H1 (cell line): ENCODE measurements at regions not wholly inside any gene's neighbourhood (a gene's known extent, or its start where the extent isn't known, plus 50 kb on each side); places are given as distances from the start of the nearest gene placed in this dataset.
A peak's percentile ranks its signal among the peaks of the same experiment; 100 is the strongest.

Experiments used
- CTCF ChIA-PET: fragments of 300-600 bp; sonication (Branson Sonifier 250); formaldehyde crosslinking; loops from one replicate; lab custom pipeline; 2021; ENCODE audit not compliant: partially characterized antibody; lab: Charles Lee
- POLR2A ChIA-PET: fragments of 300-600 bp; sonication (Branson Sonifier 250); formaldehyde crosslinking; loops from one replicate; lab custom pipeline; 2021; ENCODE audit warnings: inconsistent platforms; ENCODE audit not compliant: partially characterized antibody; lab: Charles Lee
- DNase-seq, 2 experiments: peaks; one replicate each; pipeline versions ENCODE4 v3.0.0 to v3.0.0-alpha.2; 2010 to 2022; ENCODE audit warnings: low spot score in 2 of 2, low read depth in 1 of 2, mixed read lengths in 1 of 2
- FAIRE-seq: peaks from 2 replicates; lab custom pipeline; 2011; peaks lifted over from hg19 to GRCh38; lab: Jason Lieb, UNC
- H2AFZ ChIP-seq: 2 replicates; pipeline ENCODE4 v1.8.1; 2012; ENCODE audit warnings: low read length, inconsistent platforms
- H2AK5ac ChIP-seq: 2 replicates; pipeline ENCODE4 v1.6.1; 2013; ENCODE audit warnings: low read depth, low read length
- H2BK120ac ChIP-seq: replicated peaks from 2 replicates; pipeline ENCODE3; 2013; ENCODE audit warnings: low read depth, low read length, inconsistent platforms
- H2BK12ac ChIP-seq: 2 replicates; pipeline ENCODE4 v1.6.1; 2013; ENCODE audit warnings: low read depth, low read length
- H2BK15ac ChIP-seq: 2 replicates; pipeline ENCODE4 v1.6.1; 2013; ENCODE audit warnings: low read length
- H2BK20ac ChIP-seq: 2 replicates; pipeline ENCODE4 v1.6.1; 2013; ENCODE audit warnings: low read length
- H2BK5ac ChIP-seq: 2 replicates; pipeline ENCODE4 v1.6.1; 2013; ENCODE audit warnings: low read depth, low read length
- H3K14ac ChIP-seq: 2 replicates; pipeline ENCODE4 v1.6.1; 2013; ENCODE audit warnings: inconsistent platforms; ENCODE audit not compliant: insufficient read length
- H3K18ac ChIP-seq: 2 replicates; pipeline ENCODE4 v1.6.1; 2013; ENCODE audit warnings: low read length; ENCODE audit errors: extremely low read depth
- H3K23ac ChIP-seq: 2 replicates; pipeline ENCODE4 v1.6.1; 2013; ENCODE audit warnings: inconsistent platforms; ENCODE audit not compliant: insufficient read length
- H3K23me2 ChIP-seq: 2 replicates; pipeline ENCODE4 v1.6.1; 2013; ENCODE audit warnings: low read depth, low read length
- H3K27ac ChIP-seq: 2 replicates; pipeline ENCODE4 v1.6.1; 2011; ENCODE audit warnings: low read depth, low read length, inconsistent platforms
- H3K27me3 ChIP-seq, 4 experiments: replicated peaks in 1 of 4; 1 replicate in 1 of 4; 2 replicates in 3 of 4; pipeline versions ENCODE4 v1.6.1 to v1.8.1; 2011 to 2013; ENCODE audit warnings: low read length in 3 of 4, mild to moderate bottlenecking in 3 of 4, inconsistent platforms in 2 of 4, mixed read lengths in 2 of 4, moderate library complexity in 1 of 4; ENCODE audit not compliant: control insufficient read depth in 3 of 4, insufficient read depth in 3 of 4; ENCODE audit errors: extremely low read depth in 1 of 4
- H3K36me3 ChIP-seq, 4 experiments: 2 replicates each; pipeline versions ENCODE4 v1.6.1 to v1.8.1; 2011 to 2013; ENCODE audit warnings: mild to moderate bottlenecking in 4 of 4, low read length in 3 of 4, moderate library complexity in 2 of 4, control low read depth in 1 of 4, inconsistent platforms in 1 of 4; ENCODE audit not compliant: insufficient read depth in 4 of 4, control insufficient read depth in 2 of 4
- H3K4ac ChIP-seq: replicated peaks from 2 replicates; pipeline ENCODE3; 2013; ENCODE audit warnings: low read length, low read depth, mixed read lengths, inconsistent platforms; ENCODE audit not compliant: insufficient read length
- H3K4me1 ChIP-seq, 4 experiments: replicated peaks in 1 of 4; 1 replicate in 1 of 4; 2 replicates in 3 of 4; pipeline versions ENCODE4 v1.6.1 to v1.8.1; 2011 to 2013; ENCODE audit warnings: low read length in 3 of 4, inconsistent platforms in 2 of 4, mixed read lengths in 1 of 4; ENCODE audit not compliant: insufficient read depth in 4 of 4, control insufficient read depth in 3 of 4
- H3K4me2 ChIP-seq, 2 experiments: 2 replicates each; pipeline versions ENCODE4 v1.6.1 to v1.8.1; 2011 to 2013; ENCODE audit warnings: low read depth in 2 of 2, low read length in 2 of 2, control low read depth in 1 of 2, inconsistent platforms in 1 of 2, mild to moderate bottlenecking in 1 of 2; ENCODE audit not compliant: insufficient read depth in 1 of 2
- H3K4me3 ChIP-seq, 4 experiments: fragments of 200-600, 300-600 bp in 1 of 4; sonication (generic), shearing (Covaris generic), sonication (Bioruptor Twin) in 1 of 4; 2 replicates each; pipeline versions ENCODE4 v1.5.1 to v1.8.1; 2011 to 2016; ENCODE audit warnings: low read length in 4 of 4, low read depth in 3 of 4, control low read depth in 2 of 4, inconsistent platforms in 2 of 4, mild to moderate bottlenecking in 2 of 4, mixed read lengths in 1 of 4, moderate library complexity in 1 of 4; ENCODE audit not compliant: insufficient read depth in 2 of 4; ENCODE audit errors: extremely low read depth in 1 of 4
- H3K56ac ChIP-seq: replicated peaks from 2 replicates; pipeline ENCODE3; 2013; ENCODE audit warnings: low read depth, mild to moderate bottlenecking, mixed read lengths, low read length, inconsistent platforms; ENCODE audit not compliant: insufficient read length
- H3K79me1 ChIP-seq: 2 replicates; pipeline ENCODE4 v1.6.1; 2013; ENCODE audit warnings: low read depth, low read length, control low read depth
- H3K79me2 ChIP-seq, 2 experiments: 2 replicates each; pipeline versions ENCODE4 v1.6.1 to v1.8.1; 2012 to 2013; ENCODE audit warnings: low read length in 2 of 2, mild to moderate bottlenecking in 2 of 2, inconsistent platforms in 1 of 2; ENCODE audit not compliant: insufficient read depth in 2 of 2, control insufficient read depth in 1 of 2
- H3K9ac ChIP-seq, 4 experiments: replicated peaks in 1 of 4; 1 replicate in 1 of 4; 2 replicates in 3 of 4; pipeline versions ENCODE4 v1.6.1 to v1.8.1; 2011 to 2013; ENCODE audit warnings: low read depth in 3 of 4, low read length in 3 of 4, control low read depth in 2 of 4, mild to moderate bottlenecking in 2 of 4, moderate library complexity in 2 of 4, inconsistent platforms in 1 of 4; ENCODE audit errors: extremely low read depth in 1 of 4
- H3K9me3 ChIP-seq, 2 experiments: 2 replicates each; pipeline versions ENCODE4 v1.6.1 to v1.8.1; 2012 to 2013; ENCODE audit warnings: mild to moderate bottlenecking in 2 of 2, moderate library complexity in 2 of 2, control low read depth in 1 of 2, inconsistent platforms in 1 of 2, low read depth in 1 of 2, low read length in 1 of 2, mixed read lengths in 1 of 2; ENCODE audit not compliant: insufficient read depth in 2 of 2
- H4K20me1 ChIP-seq, 2 experiments: replicated peaks in 1 of 2; 2 replicates each; pipeline versions ENCODE3 to v1.8.1; 2011 to 2013; ENCODE audit warnings: inconsistent platforms in 2 of 2, low read length in 2 of 2, mild to moderate bottlenecking in 1 of 2; ENCODE audit not compliant: insufficient read depth in 2 of 2, control insufficient read depth in 1 of 2
- H4K5ac ChIP-seq: 2 replicates; pipeline ENCODE4 v1.6.1; 2013; ENCODE audit warnings: low read length, low read depth, mixed read lengths, inconsistent platforms; ENCODE audit not compliant: insufficient read length
- H4K8ac ChIP-seq: 2 replicates; pipeline ENCODE4 v1.8.0; 2013; ENCODE audit warnings: mild to moderate bottlenecking, moderate library complexity, low read length, inconsistent platforms; ENCODE audit not compliant: insufficient read depth; ENCODE audit errors: extremely low read depth
- H4K91ac ChIP-seq: replicated peaks from 2 replicates; pipeline ENCODE3; 2013; ENCODE audit warnings: low read length, mixed read lengths, inconsistent platforms; ENCODE audit not compliant: insufficient read length
- CHD2 ChIP-seq: IDR thresholded peaks from 2 replicates; pipeline ENCODE4 v1.6.1; 2012; ENCODE audit warnings: low read length, improper control_type of control experiment
- HDAC2 ChIP-seq, 2 experiments: fragments of 300-600 bp in 1 of 2; sonication (generic) in 1 of 2; IDR thresholded peaks; 2 replicates each; pipeline ENCODE4 v1.6.1; 2011 to 2012; ENCODE audit warnings: low read depth in 2 of 2, low read length in 2 of 2, mild to moderate bottlenecking in 2 of 2, moderate library complexity in 2 of 2, borderline replicate concordance in 1 of 2, inconsistent platforms in 1 of 2
- KDM4A ChIP-seq: IDR thresholded peaks from one replicate; pipeline ENCODE4 v1.7.1; 2012; ENCODE audit warnings: low read depth, mild to moderate bottlenecking, moderate library complexity, low read length, inconsistent platforms; ENCODE audit not compliant: severe bottlenecking
- NANOG ChIP-seq: IDR thresholded peaks from 2 replicates; pipeline ENCODE4 v1.6.1; 2011; ENCODE audit warnings: low read length, low read depth, mild to moderate bottlenecking, inconsistent platforms; ENCODE audit not compliant: insufficient read depth, poor library complexity, severe bottlenecking
- POU5F1 ChIP-seq: IDR thresholded peaks from 2 replicates; pipeline ENCODE4 v1.6.1; 2011; ENCODE audit warnings: low read depth, mild to moderate bottlenecking, low read length, moderate library complexity
- RBBP5 ChIP-seq: IDR thresholded peaks from 2 replicates; pipeline ENCODE4 v1.7.1; 2012; ENCODE audit warnings: low read depth, mild to moderate bottlenecking, inconsistent platforms, low read length, moderate library complexity, borderline replicate concordance
- RNF2 ChIP-seq: fragments of 200-900, 300-1000 bp; sonication (generic); IDR thresholded peaks from 2 replicates; pipeline ENCODE4 v1.7.1; 2016; ENCODE audit warnings: borderline replicate concordance, low read depth, mild to moderate bottlenecking, antibody characterized with exemption, low read length; ENCODE audit not compliant: poor library complexity, severe bottlenecking; ENCODE audit errors: missing control alignments
- SAP30 ChIP-seq: fragments of 300-600 bp; sonication (generic); IDR thresholded peaks from 2 replicates; pipeline ENCODE4 v1.7.1; 2012; ENCODE audit warnings: low read length, moderate library complexity, mild to moderate bottlenecking, inconsistent platforms; ENCODE audit not compliant: insufficient read depth, insufficient replicate concordance
- SIN3A ChIP-seq, 2 experiments: IDR thresholded peaks in 1 of 2; conservative IDR thresholded peaks in 1 of 2; 2 replicates each; pipeline ENCODE4 v1.6.1; 2011 to 2012; ENCODE audit warnings: low read length in 2 of 2, improper control_type of control experiment in 1 of 2, low read depth in 1 of 2, mild to moderate bottlenecking in 1 of 2
- SP2 ChIP-seq: IDR thresholded peaks from 2 replicates; pipeline ENCODE4 v1.6.1; 2012; ENCODE audit warnings: mild to moderate bottlenecking, low read length, inconsistent platforms
- SP4 ChIP-seq: IDR thresholded peaks from 2 replicates; pipeline ENCODE4 v1.6.1; 2012; ENCODE audit warnings: low read length, inconsistent platforms
- WGBS, 2 experiments: shearing (Covaris generic) in 1 of 2; methylation state at CpG; one replicate each; pipeline versions ENCODE4 v1.1.6 to v1.1.7; 2013 to 2015; ENCODE audit warnings: low lambda C conversion rate in 2 of 2, mixed read lengths in 2 of 2, inconsistent platforms in 1 of 2, low coverage in 1 of 2, missing lambda C conversion rate in 1 of 2; ENCODE audit not compliant: insufficient replicate concordance in 2 of 2, insufficient coverage in 1 of 2, insufficient read length in 1 of 2; ENCODE audit errors: extremely low coverage in 1 of 2, missing lambda C conversion rate in 1 of 2; 5-methylcytosine and 5-hydroxymethylcytosine counted together
- TF ChIP-seq, protein P1 (sequence below): IDR thresholded peaks from 2 replicates; pipeline ENCODE4 v1.6.1; 2011; ENCODE audit warnings: low read depth, mild to moderate bottlenecking, low read length; ENCODE audit not compliant: insufficient read depth

DNA sequence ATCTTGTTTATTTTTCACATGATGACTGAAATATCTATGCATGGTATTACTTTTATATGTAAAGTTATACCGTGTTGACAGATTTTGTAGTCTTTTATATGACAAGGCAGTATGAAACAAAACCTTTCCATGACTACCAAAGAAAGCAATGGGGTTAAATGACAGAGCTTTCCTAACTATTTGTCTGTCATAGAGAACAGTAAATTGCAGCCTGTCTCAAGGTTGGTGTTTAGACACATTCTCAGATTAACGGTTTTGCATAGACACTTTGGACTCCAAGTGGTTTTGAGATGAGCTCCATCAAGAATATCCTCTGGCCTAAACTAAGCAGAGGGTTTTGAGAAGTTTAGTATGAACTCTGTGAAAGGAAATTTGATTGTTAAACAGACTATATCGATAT is 180.7 kb upstream of the TENM3 start:
- Histone ChIP-seq H2BK12ac (no peak overlapping the region), H2BK15ac (no peak overlapping the region), H3K9ac (no peak overlapping the region), H2BK120ac (no peak overlapping the region), H3K4me3 (no peak overlapping the region), H3K18ac (no peak overlapping the region), H3K79me1 (no peaks in the 10 kb centered on the region), H3K56ac (no peak overlapping the region), H3K23ac (no peak overlapping the region), H3K14ac (no peak overlapping the region), H2AFZ (no peak overlapping the region), H3K4ac (no peak overlapping the region), H3K36me3 (peaks cover 0 to 7% (median 0%) of the 10 kb centered on the region in 4 experiments; a peak in 1 of 8 replicates), H4K5ac (no peak overlapping the region), H3K4me1 (peaks cover 0 to 5% (median 0%) of the 10 kb centered on the region in 4 experiments; a peak in 2 of 7 replicates), H3K9me3 (peaks cover 8 to 10% of the 10 kb centered on the region in 2 experiments), H2BK5ac (no peak overlapping the region), H3K79me2 (no peaks in the 10 kb centered on the region), H2BK20ac (no peak overlapping the region), H4K8ac (no peak overlapping the region), H4K20me1 (no peaks in the 10 kb centered on the region), H4K91ac (no peak overlapping the region), H3K27me3 (no peaks in the 10 kb centered on the region), H3K23me2 (no peaks in the 10 kb centered on the region; the same call in 1 of the 2 replicates), H3K27ac (no peak overlapping the region), H2AK5ac (no peak overlapping the region), H3K4me2 (no peak overlapping the region)
- WGBS, 2 experiments = 73% methylated on average over 3 of the region's 3 CpGs; no CpG with 5 or more reads in 1 of the 2 experiments
- ChIA-PET CTCF (interaction anchor here (0.7 kb wide), 1 partner anchor 11 kb away, joined by 3 read pairs; no protein-coding TSS in a partner anchor), POLR2A (interaction anchor here (1.4 kb wide), 1 partner anchor 22 kb away, joined by 3 read pairs; no protein-coding TSS in a partner anchor)
- FAIRE-seq (peak; percentile 74), DNase-seq (no peak)
- TF ChIP-seq SAP30 (no peak), NANOG (no peak), CHD2 (no peak), HDAC2 (IDR thresholded peaks at IDR 0.05; ENCODE audit: borderline replicate concordance in 1 of 2, low read depth in 2 of 2, low read length in 2 of 2) (no peak), KDM4A (no peak), RNF2 (no peak), SP4 (no peak), POU5F1 (no peak), SIN3A (conservative IDR thresholded peaks at IDR 0.05 in 1 of 2, IDR thresholded peaks at IDR 0.05 in 1 of 2; ENCODE audit: low read depth in 1 of 2, low read length in 2 of 2) (no peak), SP2 (no peak), RBBP5 (no peak)
- TF ChIP-seq, protein P1, sequence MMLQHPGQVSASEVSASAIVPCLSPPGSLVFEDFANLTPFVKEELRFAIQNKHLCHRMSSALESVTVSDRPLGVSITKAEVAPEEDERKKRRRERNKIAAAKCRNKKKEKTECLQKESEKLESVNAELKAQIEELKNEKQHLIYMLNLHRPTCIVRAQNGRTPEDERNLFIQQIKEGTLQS = no peak
